ENCODE measurements at regions not wholly inside any gene's neighbourhood (a gene's known extent, or its start where the extent isn't known, plus 50 kb on each side); places are given as distances from the start of the nearest gene placed in this dataset.

DNA sequence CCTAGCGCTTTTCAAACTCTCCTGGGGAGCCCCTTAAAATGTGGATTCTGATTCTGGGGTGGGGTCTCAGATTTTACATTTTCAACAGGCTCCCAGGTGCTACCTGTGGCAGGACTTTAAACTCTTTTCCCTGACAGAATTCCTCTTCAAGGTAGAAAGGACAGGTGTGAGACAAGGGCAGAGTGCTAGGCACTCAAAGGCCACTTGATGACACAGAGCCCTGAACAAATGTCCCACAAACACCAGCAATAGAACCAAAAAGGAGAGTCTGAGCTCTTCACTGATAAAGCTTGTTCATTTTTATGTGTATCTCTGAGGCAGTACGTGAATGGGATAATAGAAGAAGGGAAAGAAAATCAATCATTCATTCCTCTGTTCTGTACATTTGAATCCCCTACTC lies 77.7 kb upstream of the PELI1 start:
- DNase-seq (ENCODE audit: low read depth): no peak

DNA sequence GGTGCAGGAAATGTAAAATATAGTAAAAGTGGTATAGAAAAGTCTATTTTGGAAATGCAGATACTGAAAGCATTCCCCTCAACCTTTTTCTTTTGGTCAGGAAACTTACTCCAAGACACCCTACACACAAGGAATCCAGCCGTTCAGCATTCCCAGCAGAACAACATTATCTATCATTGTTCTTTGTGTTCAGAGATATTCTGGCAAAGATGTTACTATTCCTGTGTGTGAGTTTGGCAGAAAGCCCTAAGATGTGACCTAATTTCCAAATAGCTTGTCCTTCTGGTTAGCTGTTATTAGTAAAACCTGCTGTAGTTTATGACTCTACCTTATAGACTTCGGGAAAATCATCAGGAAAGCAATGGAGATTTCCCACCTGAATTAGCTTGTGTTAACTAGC lies 78.1 kb upstream of the PELI1 start:
- no peak for DNase-seq (ENCODE audit: low read depth)

DNA sequence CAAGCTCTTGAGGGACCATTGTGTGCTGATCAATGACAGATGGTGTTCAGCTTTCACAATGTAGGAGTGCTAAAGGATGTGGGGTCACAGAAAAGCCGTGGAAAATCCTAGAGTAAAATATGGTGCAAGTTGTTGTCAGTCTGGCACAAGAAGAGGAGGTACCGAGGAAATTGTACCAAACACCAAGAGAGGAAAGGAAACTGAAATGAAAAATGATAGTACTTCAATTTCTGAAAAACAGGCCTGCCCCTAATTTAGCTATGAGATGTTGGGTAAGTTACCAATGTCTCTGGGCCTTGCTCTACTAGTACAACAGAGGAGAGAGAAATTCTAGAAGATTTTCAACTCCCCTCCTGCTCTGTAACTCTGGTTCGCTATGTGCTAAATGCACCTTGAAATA lies 78.8 kb upstream of the PELI1 start:
- no peak for DNase-seq (ENCODE audit: low read depth)

DNA sequence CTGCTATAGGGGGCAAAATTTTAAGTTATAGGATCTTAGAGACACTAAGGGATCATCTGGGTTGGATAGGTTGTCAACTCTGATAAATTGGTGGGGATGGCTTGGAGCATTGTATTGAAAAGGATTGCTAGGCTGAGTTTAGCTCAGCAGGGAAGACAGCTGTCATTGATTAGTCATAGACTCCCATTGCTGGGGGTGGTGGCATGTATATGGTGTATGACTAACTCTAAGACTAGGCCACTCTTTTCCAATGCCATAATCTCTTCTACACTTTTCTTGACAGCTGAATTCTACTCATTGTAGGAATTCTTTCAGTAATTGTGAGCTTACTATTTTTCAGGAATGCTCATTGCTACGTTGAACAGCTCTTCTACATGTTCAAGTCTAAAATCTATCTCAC lies 81.3 kb upstream of the PELI1 start:
- no peak for DNase-seq (ENCODE audit: low read depth)

DNA sequence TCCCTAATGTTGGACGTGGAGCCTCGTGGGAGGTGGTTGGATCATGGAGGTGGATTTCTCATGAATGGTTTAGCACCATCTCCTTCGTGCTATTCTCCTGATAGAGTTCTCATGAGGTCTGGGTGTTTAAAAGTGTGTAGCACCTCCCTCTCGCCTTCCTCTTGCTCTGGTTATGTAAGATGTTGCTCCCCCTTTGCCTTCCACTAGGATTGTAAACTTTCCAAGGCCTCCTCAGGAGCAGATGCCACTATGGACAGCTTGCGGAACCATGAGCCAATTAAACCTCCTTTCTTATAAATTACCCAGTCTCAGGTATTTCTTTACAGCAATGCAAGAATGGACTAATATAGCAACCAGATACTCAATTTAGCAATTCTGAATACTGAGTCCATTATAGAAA lies 82.4 kb upstream of the PELI1 start:
- no peak for DNase-seq (ENCODE audit: low read depth)

DNA sequence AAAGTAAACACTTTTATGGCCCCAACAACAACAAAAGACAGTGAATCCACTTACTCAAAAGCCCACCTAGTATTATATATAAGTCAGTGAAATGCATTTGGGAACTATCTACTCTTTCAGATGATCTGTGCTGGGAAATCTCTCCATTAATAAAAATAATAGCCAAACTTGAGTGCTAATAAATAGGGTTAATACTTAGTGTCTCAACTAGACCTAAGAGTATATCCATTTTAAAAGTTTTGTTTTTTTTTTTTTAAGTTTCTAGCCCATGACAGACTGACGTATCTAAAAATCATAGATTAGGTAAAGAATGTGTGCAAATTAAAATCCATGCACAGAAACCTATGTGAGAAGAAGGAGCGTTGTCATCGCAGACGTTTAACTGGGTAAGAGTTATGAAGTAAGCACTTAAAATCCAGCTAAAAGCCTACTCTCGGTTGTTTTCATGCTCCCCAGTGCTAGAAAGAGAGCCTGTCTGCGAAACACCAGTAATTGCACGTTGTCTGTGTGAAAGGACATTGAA lies 83.4 kb upstream of the PELI1 start:
- DNase-seq (ENCODE audit: low read depth): no peak

DNA sequence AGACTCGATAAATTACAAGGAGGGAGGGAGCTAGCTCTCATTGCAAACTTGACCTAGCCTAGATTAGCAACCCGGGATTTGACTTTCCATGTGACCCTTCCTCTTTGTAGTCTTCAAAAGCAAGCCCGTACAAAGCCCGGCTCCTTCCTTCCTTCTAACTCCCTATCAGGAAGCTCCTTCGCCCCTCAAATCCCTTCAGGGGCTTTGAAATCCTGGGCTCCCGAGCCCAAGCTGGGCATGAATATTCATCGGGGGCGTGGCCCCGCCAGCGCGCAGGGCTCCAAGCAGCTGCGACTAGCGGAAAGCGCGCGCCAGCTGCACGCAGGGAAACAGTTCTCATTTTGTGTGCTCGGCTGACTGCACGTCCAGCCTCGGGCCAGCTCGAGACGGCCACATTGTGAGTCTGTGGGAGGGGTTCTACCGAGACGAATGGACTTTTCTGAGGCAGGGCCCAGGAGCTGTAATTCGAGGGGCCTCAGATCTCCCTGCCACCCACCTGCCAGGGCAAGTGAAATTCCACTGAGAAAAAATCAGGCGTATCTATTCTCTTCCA lies 84.0 kb upstream of the PELI1 start:
- DNase-seq (ENCODE audit: low read depth): peak; percentile 41

DNA sequence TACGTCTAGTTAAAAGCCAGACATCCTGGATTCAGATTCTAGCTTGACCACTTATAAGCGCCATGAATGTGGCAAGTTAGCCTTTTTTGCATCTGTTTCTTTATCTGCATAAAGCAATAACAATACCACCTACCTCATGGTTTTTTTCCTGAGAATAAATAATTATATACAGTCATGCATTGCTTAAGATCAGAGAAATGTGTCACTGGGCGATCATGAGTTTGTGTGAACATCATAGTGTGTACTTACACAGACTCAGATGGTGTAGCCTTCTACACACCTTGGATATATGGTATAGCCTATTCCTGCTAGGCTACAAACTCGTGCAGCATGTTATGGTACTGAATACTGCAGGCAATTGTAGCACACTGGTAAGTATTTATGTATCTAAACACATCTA lies 84.7 kb upstream of the PELI1 start:
- DNase-seq (ENCODE audit: low read depth): no peak

DNA sequence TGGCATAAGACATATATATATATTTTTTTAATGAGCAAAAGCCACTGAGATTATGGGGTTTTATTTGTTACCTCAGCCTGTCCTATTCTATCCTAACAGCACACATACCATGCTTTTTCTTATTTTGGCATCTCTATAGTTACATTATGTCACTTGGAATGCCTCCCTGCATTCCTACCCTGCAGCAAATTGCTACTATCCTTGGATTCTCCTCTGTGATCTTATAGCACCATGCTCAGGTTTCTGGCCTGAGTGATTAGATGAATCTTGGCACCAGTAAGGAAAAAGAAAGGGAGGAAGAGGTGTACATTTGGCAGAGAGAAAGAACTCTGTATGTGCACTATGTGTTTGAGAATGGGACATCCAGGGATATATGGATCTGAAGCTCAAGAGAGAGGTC lies 86.3 kb upstream of the PELI1 start:
- no peak for DNase-seq (ENCODE audit: low read depth)

DNA sequence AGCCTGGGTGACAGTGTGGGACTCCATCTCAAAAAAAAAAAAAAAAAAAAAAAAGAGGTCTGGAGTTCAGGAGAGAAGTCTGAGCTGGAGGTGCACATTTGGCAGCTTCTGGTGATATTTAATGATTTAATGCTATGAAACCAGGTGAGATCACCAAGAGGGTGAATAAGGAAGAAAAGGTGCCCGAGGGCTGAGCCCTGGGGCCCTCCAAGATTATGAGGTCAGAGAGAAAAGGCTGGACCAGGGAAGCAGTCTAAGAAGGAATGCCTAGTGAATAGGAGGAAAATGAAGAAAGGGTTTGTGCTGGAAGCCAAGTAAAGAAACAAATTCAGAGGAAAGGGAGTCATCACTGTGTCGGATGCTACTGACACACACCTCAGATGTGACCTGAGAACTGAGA lies 88.0 kb upstream of the PELI1 start:
- DNase-seq (ENCODE audit: low read depth): no peak

DNA sequence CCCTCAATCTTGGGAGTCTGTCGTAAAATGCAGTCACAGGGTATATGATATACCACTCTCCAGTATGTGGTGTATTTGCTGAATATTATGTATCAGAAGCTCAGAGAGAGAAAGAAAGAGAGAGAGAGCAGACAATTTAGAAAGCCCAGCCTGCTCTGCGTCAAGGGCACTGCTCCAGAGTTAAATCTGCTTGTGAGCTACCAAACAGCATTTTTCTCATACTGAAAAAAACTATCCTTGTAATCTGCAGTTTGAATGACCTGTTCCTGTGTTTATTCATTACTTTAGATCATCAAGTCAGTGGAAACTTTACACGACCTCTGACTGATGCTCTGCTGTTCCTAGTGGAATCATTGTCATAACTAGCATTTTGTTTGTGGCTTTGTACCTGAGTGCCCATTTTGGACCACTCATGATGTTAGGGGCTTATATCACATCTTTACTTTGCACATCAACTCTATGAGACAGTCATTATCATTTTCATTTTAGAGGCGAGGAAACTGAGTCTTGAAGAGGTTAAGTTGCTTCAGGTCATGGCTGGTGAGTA lies 89.2 kb upstream of the PELI1 start:
- DNase-seq (ENCODE audit: low read depth): no peak

DNA sequence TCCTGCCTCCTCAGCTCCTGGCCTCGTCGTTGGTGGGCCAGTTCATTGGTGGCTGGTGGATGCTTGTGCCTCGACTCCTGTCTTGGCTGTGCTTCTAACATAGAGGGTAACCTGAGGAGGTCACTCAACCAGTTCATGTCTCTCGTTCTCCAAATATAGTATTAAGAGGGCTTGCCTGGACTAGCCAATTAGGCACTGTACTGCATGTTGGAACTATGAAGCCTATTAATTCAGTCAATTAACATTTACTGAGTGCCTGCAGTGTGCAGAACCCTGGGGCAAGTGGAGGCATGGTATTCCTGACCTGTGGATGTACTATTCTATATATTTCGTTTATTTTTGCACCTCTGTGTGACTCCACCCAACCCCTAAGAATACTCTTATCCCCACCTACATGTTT lies 89.9 kb upstream of the PELI1 start:
- DNase-seq (ENCODE audit: low read depth): no peak

DNA sequence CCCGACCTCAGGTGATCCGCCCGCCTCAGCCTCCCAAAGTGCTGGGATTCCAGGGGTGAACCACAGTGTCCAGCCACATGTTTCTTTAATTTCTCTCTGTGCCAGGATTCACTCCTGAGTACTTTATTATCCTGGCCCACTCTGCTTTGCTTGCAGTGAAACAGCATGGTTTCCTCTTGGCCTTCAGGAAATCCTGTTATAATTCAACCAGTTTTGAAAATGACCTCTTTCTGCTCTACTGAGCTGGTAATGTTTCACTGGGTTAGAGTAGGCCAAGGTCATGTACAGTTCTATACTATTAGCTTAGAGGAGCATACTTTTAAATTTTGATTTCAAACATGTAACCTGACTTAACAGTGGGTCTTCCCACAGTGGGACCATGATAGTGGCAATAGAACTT lies 90.6 kb upstream of the PELI1 start:
- no peak for DNase-seq (ENCODE audit: low read depth)

DNA sequence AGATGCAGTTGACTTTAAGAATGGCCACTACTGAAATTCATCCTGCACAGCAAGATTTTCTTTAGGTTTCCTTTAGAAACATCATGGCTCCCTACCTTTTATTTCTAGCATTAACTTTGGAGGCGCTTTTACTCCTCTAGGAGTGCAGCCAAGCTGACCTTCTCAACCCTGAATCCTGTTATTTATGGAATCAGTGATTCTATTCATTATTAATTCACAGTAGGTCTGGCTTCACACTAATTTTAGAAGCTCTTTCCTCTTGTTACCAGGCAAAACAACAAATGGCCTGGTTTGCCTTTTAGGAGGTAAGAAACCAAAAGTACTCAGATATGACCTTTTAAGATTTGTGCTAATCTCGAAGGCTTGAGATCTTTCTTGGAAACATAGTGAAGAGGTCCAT lies 93.0 kb upstream of the PELI1 start:
- no peak for DNase-seq (ENCODE audit: low read depth)

DNA sequence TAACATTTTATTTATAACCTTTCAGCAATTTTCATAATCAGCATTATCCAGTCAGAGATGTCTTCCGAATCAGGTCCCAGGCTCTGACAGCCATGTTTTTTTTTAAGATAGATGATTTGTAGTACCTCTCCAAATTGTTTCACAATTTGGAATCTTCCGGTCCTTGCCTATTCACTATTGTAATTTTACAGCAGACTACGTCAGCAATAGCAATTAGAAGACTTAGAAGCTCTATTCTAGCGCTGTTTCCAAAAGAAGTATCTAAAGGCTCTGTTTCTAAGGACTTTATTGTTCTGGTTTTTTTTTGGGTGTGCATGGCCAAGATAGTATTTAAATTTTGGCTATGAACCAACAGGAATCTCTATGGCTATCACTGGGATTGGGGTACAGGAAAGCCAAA lies 94.6 kb upstream of the PELI1 start:
- DNase-seq (ENCODE audit: low read depth): no peak

DNA sequence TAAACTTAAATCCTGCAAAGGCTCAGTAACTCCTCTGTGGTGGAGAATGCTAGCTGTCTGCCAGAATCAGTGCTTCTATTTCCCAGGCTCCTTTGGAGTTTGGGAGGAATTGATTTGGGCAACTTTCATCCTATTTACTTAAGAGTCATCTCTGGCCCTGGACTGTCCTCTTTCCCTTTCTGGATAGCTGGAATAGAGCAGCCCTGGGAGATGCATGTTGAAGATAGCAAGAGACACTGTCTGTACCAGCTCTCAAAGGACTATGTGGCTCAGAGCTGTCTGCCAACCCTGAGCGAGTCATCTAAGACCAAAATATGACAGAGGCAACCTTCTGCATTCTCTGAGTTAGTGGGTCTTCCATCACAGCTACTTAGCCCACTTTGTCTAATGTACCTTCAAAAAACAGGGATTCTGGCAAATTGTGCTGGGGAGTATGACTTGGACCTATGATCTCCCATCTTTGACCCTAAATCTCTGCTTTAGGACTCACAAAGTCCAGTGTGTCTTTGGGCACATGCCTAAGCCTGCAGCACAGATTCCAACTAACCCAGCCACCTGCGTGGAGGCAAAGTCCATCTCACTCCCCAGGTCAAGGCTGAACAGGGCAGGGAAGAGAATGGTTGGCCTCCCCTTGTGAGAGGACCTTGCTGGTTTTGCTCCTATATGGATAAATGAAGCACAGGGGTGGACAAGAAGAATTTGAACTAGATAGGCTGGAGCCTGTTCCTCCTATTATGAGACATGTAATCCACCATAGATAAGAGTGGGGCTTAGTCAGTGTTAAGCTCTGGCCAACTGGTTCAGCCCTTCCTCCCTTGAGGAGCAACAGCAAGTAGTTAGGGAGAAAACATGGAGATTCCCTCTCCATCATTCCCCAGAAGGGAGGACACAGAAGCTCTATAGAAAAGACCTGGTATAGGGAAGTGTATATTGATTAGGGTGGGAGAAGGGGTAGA lies 99.1 kb upstream of the PELI1 start:
- DNase-seq (ENCODE audit: low read depth): no peak

DNA sequence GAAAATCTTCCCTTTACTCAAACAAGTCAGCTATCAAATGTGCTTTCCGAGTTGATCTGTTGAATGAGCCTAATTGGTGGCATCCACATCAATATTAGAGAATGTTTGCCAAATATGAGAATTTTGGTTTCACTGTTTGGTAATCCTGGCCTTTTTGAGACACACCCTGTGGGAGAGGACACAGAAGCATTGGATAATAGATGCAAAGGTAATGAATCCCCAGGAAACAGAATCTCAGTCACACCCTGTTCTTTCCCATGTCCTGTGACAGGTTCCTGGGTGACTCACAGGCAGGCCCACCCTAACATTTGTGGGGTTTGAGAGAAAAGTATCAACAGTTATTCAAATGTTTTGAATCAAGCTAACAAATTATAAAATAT lies 99.8 kb upstream of the PELI1 start:
- no peak for DNase-seq (ENCODE audit: low read depth)

DNA sequence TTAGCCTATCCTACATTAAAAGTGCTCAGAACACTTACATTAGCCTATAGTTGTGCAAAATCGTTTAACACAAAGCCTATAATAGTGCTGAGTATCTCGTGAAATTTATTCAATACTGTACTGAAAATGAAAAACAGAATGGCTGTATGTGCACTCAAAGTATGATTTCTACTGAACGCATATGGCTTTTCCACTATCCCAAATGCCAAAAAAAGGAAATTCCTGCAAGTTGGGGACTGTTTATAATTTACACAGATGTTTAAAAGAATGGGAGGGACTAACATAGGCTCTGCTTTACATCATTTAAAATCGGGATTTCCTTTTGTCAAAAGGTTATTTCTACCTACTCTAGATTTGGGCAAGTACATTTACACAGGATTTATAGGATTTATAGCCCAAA lies 101.4 kb upstream of the PELI1 start:
- no peak for DNase-seq (ENCODE audit: low read depth)

DNA sequence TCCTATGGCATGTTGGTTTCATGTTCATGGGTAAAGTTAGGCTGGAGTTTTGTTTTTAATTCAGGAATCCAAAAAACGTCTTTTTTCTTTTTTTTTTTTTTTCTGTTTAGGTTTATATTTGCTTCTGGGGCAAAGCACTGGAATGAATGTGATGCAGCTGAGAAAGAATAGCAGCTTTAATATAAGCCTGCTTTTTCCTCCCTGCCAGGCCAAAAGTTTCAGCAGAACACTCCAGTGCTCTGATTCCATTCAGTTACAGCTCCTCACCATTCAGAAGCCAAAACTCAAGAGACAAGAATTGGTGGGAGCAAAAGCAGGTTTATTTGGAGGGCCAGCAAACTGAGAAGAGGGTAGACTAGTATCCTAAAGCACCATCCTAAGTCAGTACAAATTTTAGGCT lies 102.7 kb upstream of the PELI1 start:
- DNase-seq (ENCODE audit: low read depth): no peak

DNA sequence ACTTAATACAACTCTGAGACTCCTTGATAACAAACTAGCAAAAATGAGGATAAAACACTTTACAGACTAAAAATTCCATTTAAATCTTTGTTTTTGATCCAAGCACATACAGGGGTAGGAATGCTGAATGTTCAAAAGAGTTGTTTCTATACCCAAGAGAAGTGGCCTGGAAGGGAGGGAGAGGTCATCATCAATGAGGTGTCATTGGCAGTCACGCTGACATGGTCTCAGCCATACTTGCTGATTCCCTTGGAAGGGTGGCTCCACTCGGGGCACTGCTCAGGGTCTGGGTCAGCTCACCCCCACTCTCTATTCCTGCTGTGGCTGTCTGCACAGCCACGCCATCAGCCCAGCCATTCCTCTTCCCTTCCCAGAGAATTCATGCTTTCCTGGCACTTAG lies 105.2 kb upstream of the PELI1 start:
- DNase-seq (ENCODE audit: low read depth): no peak

DNA sequence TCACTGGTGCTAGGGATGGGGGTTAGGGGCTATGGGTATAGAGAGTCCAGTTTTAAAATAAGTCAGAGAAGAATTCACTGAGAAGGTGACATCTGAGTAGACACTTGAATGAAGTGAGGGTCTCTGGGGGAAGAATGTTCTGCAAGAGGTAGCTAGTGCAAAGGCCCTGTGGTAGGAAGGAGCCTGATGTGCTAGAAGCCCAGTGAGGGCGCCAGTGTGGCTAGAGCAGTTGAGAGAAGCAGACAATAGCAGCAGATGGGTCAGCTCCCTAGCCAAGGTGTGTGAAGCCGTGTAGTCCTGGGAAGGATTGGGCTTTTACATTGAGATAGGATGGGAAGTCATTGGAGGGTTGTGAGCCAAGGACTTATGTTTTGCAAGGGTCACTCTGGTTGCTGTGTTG lies 105.8 kb upstream of the PELI1 start:
- DNase-seq (ENCODE audit: low read depth): no peak

DNA sequence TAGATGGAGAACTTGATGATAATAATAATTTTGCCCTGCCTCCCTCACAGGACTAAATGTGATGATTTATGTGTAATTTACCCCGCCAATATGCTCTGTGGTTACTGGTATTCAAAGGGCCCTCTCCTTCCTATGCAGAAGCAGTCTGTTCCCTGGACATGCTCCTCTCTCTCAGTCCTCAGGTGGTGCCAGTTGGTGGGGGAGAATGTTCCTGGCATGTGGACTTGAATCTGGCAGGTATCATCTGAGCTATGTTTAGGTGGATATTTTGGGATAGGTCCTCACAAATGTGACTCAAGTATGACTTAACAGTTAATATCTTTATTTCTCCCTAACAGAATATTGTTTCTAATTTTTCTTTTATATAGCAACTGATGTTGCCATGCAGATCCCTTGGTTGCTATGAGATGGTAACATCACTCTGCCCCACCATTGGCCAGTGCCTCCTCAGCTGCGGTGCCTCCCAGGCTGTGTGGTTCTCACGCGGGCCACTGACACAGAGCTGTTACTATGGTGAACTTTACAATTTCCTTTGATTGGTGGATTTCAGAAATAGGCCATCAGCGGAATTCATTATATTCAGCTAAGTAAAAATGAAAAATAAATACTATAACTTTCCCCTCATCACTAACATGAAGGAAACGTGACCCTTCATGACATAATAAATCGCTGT lies 106.7 kb upstream of the PELI1 start:
- no peak for DNase-seq (ENCODE audit: low read depth)
